ENCODE measurements at regions not wholly inside any gene's neighbourhood (a gene's known extent, or its start where the extent isn't known, plus 50 kb on each side); places are given as distances from the start of the nearest gene placed in this dataset.

DNA sequence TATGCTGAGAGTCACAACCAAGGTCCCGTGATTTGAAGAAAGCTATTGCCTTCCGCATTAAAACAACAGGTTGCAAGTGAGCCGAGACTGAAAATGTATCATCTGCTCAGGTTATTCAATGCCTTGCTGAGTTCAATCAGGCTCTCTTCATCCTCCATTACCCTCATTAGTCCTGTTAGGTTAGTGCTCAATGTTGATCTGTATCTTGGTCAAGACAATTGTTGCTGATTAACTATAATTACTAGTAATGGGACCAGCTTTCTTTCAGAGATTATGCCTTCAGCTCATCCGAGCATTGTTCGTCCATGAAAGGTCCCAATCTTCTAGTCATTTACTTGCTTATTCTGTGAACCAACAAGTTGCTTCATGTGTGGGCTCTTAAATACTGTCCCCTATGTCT, 534.6 kb upstream of the FAM241A start:
- TF ChIP-seq, protein P1, sequence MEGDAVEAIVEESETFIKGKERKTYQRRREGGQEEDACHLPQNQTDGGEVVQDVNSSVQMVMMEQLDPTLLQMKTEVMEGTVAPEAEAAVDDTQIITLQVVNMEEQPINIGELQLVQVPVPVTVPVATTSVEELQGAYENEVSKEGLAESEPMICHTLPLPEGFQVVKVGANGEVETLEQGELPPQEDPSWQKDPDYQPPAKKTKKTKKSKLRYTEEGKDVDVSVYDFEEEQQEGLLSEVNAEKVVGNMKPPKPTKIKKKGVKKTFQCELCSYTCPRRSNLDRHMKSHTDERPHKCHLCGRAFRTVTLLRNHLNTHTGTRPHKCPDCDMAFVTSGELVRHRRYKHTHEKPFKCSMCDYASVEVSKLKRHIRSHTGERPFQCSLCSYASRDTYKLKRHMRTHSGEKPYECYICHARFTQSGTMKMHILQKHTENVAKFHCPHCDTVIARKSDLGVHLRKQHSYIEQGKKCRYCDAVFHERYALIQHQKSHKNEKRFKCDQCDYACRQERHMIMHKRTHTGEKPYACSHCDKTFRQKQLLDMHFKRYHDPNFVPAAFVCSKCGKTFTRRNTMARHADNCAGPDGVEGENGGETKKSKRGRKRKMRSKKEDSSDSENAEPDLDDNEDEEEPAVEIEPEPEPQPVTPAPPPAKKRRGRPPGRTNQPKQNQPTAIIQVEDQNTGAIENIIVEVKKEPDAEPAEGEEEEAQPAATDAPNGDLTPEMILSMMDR (IDR thresholded peaks at IDR 0.05; ENCODE audit: poor library complexity) = no peak
- TF ChIP-seq EZH2phosphoT487 (IDR thresholded peaks at IDR 0.05; ENCODE audit: low read depth, severe bottlenecking, unreplicated experiment) = no peak
